ENCODE measurements at regions not wholly inside any gene's neighbourhood (a gene's known extent, or its start where the extent isn't known, plus 50 kb on each side); places are given as distances from the start of the nearest gene placed in this dataset.
"Not testable (repeated sequence)": the region's sequence is repeated elsewhere in the genome, so short reads cannot be mapped to it uniquely, and the experiment has no call there.

DNA sequence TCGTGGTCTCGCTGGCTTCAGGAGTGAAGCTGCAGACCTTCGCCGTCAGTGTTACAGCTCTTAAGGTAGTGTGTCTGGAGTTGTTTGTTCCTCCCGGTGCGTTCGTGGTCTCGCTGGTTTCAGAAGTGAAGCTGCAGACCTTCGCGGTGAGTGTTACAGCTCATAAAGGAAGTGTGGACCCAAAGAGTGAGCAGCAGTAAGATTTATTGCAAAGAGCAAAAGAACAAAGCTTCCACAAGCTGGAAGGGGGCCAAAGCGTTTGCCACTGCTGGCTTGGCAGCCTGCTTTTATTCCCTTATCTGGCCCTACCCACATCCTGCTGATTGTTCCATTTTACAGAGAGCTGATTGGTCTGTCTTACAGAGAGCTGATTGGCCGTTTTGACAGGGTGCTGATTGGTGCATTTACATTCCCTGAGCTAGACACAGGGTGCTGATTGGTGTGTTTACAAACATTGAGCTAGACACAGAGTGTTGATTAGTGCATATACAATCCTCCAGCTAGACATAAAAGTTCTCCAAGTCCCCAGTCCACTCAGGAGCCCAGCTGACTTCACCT lies 1256.0 kb downstream of the STIM2 start:
- TF ChIP-seq, protein P1, sequence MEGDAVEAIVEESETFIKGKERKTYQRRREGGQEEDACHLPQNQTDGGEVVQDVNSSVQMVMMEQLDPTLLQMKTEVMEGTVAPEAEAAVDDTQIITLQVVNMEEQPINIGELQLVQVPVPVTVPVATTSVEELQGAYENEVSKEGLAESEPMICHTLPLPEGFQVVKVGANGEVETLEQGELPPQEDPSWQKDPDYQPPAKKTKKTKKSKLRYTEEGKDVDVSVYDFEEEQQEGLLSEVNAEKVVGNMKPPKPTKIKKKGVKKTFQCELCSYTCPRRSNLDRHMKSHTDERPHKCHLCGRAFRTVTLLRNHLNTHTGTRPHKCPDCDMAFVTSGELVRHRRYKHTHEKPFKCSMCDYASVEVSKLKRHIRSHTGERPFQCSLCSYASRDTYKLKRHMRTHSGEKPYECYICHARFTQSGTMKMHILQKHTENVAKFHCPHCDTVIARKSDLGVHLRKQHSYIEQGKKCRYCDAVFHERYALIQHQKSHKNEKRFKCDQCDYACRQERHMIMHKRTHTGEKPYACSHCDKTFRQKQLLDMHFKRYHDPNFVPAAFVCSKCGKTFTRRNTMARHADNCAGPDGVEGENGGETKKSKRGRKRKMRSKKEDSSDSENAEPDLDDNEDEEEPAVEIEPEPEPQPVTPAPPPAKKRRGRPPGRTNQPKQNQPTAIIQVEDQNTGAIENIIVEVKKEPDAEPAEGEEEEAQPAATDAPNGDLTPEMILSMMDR (IDR thresholded peaks at IDR 0.05; ENCODE audit: insufficient read depth, low read length), result not testable (repeated sequence)
- TF ChIP-seq, protein P2, sequence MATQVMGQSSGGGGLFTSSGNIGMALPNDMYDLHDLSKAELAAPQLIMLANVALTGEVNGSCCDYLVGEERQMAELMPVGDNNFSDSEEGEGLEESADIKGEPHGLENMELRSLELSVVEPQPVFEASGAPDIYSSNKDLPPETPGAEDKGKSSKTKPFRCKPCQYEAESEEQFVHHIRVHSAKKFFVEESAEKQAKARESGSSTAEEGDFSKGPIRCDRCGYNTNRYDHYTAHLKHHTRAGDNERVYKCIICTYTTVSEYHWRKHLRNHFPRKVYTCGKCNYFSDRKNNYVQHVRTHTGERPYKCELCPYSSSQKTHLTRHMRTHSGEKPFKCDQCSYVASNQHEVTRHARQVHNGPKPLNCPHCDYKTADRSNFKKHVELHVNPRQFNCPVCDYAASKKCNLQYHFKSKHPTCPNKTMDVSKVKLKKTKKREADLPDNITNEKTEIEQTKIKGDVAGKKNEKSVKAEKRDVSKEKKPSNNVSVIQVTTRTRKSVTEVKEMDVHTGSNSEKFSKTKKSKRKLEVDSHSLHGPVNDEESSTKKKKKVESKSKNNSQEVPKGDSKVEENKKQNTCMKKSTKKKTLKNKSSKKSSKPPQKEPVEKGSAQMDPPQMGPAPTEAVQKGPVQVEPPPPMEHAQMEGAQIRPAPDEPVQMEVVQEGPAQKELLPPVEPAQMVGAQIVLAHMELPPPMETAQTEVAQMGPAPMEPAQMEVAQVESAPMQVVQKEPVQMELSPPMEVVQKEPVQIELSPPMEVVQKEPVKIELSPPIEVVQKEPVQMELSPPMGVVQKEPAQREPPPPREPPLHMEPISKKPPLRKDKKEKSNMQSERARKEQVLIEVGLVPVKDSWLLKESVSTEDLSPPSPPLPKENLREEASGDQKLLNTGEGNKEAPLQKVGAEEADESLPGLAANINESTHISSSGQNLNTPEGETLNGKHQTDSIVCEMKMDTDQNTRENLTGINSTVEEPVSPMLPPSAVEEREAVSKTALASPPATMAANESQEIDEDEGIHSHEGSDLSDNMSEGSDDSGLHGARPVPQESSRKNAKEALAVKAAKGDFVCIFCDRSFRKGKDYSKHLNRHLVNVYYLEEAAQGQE (IDR thresholded peaks at IDR 0.05; ENCODE audit: insufficient replicate concordance, low read depth), result not testable (repeated sequence)
- TF ChIP-seq SPI1 (IDR thresholded peaks at IDR 0.05; ENCODE audit: borderline replicate concordance, low read depth); GABPA (IDR thresholded peaks at IDR 0.05; ENCODE audit: low read depth): not testable (repeated sequence)

Data from HL-60 (cell line).